Keratinocyte (primary cell): ENCODE measurements at regions not wholly inside any gene's neighbourhood (a gene's known extent, or its start where the extent isn't known, plus 50 kb on each side); places are given as distances from the start of the nearest gene placed in this dataset.

Experiments used
- CTCF ChIP-seq, 3 experiments: IDR thresholded peaks in 1 of 3; conservative IDR thresholded peaks in 1 of 3; optimal IDR thresholded peaks in 1 of 3; 2 replicates in 2 of 3; 3 replicates in 1 of 3; pipeline versions ENCODE3 to v1.5.1; 2011; ENCODE audit warnings: low read length in 3 of 3, mild to moderate bottlenecking in 3 of 3, moderate library complexity in 2 of 3, control low read depth in 1 of 3, inconsistent platforms in 1 of 3; ENCODE audit not compliant: insufficient read depth in 2 of 3; ENCODE audit errors: extremely low read depth in 1 of 3
- EZH2 ChIP-seq: IDR thresholded peaks from one replicate; pipeline ENCODE4 v1.6.1; 2012; ENCODE audit warnings: inconsistent platforms, mild to moderate bottlenecking, low read length, moderate library complexity

GRCh38 chr2:61726456-61727209, 127.2 kb downstream of the FAM161A start:
- TF ChIP-seq CTCF (optimal IDR thresholded peaks at IDR 0.05 in 1 of 3, IDR thresholded peaks at IDR 0.05 in 1 of 3, conservative IDR thresholded peaks at IDR 0.05 in 1 of 3; ENCODE audit: extremely low read depth in 1 of 3, insufficient read depth in 2 of 3, low read length in 3 of 3) (no peak), EZH2 (no peak)
